GM19397 (cell line): ENCODE measurements at regions not wholly inside any gene's neighbourhood (a gene's known extent, or its start where the extent isn't known, plus 50 kb on each side); places are given as distances from the start of the nearest gene placed in this dataset.

ENCODE experiments used
- ATAC-seq: cut with Tn5 transposase; IDR thresholded peaks from one replicate; pipeline ENCODE4 v1.9.1; 2021; ENCODE audit warnings: mild to moderate bottlenecking, moderate library complexity; ENCODE audit not compliant: unreplicated experiment

DNA sequence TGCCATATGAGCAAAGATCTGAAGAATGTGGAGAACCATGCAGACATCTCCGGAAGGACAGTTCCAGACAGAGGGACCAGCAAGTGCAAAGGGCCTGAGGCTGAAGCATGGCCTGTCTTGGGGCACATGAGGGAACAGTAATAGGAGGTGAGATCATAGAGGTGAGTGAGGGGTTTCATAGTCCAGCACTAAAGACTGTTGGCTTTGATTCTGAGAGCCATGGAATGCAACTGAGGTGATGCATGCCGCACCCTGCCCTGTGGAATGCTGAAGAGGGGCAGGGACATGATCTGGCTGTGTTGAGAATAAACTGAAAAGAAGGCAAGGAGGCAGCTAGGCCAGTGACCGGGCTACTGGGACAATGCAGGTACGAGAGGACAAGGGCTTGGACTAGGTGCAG is 253.1 kb upstream of the KLF14 start:
- ATAC-seq = no peak

GRCh38 chr7:130988443-130988842 is 254.4 kb upstream of the KLF14 start:
- no peak for ATAC-seq

DNA sequence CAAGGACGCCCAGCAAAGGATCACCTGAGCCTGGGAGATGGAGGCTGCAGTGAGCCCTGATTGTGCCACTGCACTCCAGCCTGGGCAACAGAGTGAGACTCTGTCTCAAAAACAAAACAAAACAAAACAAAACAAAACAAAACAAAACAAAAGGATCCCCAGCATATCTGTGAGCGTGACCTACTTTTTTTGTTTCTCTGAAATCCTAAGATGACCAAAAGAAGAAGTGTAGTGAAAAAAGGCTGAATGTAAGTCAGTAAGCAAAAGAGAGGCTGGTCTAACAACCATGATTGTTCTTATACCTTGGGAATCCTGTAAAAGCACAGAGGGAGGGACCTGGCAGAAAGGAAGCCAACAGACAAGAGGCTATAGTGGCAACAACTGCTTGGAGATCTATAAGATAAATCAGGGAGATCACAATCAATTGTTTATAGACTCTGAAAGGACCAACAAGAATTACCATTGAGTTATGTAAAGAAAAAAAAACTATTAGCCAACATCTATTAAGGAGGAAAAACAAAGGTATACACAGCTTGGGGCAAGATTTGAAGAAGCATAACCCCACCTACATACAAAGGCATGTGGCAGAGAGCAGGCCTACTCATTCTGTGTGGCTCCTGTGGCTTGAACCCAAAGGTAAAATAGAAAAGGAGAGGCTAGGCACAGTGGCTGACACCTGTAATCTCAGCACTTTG is 255.2 kb upstream of the KLF14 start:
- ATAC-seq = no peak

DNA sequence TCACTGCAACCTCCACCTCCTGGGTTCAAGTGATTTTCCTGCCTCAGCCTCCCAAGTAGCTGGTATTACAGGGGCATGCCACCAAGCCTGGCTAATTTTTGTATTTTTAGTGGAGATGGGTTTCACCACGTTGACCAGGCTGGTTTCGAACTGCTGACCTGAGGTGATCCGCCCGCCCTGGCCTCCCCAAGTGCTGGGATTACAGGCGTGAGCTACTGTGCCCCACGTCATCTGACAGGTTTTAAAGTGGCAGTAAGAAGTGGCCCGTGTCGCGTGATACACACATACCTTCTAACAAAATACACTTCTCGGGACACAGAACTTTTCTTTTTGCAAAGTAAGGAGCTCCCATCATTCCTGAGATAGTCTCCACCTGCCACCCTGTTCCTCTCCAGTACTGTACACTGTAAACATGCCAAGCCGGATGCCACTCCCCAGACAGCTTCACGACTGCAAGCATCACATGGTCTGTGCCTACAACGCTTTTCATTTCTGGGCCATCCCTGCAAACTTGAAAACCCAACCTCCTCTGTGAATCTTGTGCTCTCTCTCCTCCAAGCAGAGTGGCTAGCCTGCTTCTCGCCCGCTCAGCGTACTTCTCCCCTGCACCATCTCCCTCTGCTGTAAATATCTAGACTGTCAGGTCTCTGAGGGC is 256.3 kb upstream of the KLF14 start:
- no peak for ATAC-seq

DNA sequence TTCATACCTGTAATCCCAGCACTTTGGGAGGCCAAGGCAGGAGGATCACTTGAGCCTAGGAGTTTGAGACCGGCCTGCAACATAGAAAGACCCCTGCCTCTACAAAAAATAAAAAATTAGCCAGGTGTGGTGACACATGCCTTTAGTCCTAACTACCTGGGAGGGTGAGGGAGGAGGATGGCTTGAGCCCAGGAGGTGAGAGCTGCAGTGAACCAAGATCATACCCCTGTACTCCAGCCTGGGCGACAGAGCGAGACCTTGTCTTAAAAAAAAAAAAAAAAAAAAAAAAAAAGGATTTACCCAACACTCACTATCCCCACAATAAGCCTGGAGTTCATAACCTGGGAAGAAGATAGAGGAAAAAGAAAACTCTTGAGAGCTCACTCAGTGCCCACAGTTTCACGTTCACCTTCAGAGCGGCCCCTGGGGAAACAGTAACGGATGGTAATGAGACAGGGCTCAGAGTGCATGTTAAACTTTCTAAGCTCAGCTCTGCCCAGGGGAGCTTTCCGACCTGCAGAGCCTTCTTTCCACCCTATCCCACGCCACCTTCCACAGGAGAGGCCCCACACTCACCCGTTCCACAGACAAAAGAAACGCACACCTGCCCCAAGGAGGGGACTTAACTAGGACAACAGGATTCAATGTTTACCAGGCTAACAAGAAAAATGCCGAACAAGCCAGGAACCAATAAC is 259.8 kb upstream of the KLF14 start:
- ATAC-seq = no peak

- ATAC-seq = no peak
These were observed 260.5 kb upstream of the KLF14 start for GRCh38 chr7:130994378-130995115.

DNA sequence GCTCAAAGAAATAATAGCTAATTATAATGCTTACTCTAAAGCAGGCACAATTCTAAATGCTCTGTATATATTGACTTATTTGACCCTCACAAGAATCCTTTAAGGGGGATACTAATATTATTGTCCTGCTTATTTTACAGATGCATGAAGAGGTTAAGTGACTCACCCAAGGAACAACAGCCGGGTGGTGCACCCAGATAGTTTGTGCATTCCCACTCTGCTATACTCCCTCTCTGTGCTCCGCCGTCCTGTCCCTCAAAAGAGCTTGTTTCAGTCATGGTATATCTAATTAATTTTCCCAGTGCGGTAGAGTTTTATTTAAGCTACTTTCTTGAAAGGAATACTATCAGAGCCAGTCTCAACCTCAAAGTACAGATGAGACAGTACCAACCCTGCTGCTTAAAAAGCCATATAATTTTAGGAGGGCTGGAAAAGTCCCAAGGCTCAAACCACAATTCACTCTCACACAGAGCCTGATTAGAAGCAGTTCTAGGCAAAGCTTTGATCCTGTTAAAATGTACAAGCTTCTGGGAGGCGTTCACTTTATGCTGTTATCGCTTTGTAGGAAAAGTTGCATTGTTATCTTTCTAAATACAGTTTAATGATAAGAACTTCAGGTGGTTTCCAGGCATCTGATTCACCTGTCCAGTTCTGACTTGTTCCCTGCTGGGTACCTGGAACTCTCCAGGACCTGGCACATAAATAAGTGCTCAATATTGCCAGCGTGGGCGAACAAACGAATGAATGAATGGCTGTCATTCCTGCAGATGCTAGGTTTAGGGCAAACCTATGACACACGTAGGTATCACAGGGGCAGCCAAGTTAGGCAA is 261.5 kb upstream of the KLF14 start:
- ATAC-seq = no peak

- ATAC-seq = no peak
These were observed 262.3 kb upstream of the KLF14 start for GRCh38 chr7:130996205-130996832.

GRCh38 chr7:130996833-130997231 is 262.8 kb upstream of the KLF14 start:
- ATAC-seq = no peak

DNA sequence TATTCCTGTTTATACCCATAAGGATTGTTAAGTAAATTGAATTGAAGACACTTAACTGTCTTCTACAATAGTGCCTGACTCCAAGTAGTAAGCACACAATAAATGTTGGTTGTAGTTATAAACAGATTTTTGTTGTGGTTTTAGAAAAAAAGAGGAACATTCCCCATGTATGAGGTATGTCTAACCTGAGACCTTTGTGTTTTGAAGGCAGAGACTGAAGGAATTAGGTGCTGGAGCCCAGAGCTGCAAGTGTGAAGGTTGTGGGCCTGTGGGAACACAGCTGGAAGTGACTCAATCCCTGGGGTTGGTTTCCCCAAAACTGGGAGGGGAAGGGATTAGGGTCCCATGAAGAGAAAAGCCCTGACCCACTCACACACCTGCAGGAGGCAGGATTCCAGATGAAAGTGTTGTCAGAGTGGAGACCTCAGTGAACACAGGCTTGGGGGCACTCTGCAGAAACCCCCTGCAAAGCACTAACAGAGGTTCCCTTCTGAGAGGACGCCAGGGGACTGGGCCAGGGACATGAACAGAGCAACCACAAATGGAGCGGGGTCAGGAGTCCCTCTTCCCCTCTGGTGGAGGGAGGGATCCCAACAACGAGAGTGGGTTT is 265.1 kb upstream of the KLF14 start:
- no peak for ATAC-seq

- no peak for ATAC-seq
These were observed 265.9 kb upstream of the KLF14 start for GRCh38 chr7:130999926-131000325.

DNA sequence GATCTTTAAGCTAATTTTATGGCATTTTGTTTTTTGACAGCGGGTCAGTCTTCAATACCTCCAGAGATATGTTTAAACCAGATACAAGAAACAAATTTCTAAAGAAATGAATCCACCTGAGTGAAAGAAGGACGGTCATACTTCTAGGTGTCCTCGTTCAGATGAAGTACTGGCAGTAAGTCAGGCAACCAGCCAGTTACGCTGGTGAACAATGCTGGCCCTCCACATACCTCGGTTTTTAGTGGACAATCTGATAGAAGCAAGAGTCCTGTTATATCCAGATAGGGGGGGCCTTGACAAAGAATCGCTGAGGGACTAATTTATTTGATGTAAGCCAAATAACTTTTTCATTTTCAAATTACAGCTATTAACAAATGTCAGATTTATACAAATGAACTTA is 266.4 kb upstream of the KLF14 start:
- no peak for ATAC-seq

DNA sequence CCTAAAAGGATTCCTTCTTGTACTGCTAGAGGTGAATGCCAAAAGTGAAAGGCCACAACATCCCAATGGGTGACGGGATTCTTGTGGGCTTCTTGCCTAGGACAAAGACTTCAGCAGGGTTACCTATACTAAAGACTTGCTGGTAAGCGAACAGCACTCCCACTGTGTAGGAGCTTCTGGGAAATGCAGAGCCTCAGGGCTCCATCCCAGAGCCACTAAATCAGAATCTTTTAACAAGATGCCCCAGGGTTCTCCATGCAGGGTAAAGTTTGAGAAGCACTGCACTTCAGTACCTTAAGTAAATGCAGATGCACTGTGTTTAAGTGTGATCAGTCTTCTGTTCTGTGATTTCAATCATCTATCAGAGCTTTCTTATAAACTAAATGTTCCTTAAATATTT is 266.9 kb upstream of the KLF14 start:
- no peak for ATAC-seq

DNA sequence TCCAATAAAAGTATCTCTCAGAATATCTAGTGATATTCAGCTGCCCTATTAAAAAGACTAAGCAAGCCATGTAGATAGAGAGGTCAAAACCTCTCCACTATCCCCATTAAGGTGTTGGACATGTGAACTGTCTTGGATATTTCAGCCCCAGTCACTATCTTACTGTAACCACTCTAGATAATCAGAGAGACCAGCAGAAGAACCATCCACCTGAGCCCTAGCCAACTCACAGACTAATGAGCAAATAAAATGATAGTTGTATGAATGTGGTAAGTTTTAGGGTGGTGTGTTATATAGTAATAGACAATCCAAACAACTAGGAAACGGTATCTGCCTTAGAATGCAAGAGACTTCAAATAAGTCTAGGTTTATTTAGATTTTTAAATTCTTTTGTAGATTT is 268.6 kb upstream of the KLF14 start:
- ATAC-seq = no peak

DNA sequence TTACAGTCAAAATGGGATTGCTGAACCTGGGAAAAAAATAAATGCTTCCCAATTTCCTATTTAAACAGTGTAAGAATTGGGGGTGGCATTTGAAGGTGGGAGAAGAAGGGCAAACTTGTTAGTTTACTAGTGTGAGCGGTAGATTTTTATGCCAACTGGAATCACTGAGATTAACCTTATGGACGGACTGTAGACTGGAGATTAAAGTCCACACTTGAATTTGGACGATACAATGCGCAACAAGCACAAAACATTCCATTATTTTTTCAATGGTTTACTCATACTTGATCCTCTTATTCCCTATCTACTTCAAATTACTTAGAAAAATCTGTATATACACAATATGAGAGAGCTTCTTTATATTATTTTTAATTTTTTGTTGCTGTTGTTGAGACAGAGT is 269.6 kb upstream of the KLF14 start:
- ATAC-seq = no peak

GRCh38 chr7:131004371-131004770 is 270.4 kb upstream of the KLF14 start:
- ATAC-seq = no peak

DNA sequence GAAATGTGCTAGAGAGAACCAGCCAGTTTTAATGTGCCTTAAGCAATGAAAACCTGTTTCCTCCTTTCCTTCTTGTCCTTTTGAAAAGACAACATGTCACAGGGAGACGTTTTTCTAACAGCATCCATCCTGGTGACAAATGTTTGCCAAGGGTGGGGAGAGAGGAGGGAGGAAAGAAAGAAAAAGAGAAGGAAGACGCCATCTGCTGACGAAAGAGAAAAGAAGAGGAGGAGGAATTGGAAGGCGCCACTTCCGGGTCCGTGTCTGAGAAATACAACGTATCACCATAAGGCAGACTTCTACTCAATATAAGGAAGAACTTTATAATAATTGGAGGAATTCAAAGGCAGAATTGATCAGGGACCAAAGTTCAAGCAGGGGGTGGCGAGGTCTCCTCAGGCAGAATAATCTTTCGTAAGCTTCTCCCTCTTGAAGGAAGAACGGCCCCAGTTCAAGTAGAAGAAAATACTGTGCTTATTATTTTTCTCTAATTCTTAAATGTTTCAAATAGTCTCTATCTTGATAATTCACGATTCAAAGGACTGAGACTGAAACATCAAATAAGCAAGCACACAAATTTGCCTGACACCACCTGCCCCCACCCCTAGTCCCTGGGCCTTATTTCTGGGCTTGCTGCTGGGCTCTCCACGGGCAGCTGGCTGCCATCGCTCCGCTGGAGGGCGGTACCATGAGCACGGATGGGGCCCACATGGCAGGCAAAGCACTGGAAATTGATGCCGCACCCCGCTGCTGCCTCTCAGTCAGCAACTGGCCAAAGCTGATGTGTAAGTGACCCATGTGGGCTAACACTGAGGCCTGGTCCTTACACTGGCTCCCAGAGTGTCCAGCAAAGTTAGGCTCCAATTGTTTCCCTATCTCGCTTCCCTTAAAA is 273.7 kb upstream of the KLF14 start:
- ATAC-seq = peak; percentile 52

DNA sequence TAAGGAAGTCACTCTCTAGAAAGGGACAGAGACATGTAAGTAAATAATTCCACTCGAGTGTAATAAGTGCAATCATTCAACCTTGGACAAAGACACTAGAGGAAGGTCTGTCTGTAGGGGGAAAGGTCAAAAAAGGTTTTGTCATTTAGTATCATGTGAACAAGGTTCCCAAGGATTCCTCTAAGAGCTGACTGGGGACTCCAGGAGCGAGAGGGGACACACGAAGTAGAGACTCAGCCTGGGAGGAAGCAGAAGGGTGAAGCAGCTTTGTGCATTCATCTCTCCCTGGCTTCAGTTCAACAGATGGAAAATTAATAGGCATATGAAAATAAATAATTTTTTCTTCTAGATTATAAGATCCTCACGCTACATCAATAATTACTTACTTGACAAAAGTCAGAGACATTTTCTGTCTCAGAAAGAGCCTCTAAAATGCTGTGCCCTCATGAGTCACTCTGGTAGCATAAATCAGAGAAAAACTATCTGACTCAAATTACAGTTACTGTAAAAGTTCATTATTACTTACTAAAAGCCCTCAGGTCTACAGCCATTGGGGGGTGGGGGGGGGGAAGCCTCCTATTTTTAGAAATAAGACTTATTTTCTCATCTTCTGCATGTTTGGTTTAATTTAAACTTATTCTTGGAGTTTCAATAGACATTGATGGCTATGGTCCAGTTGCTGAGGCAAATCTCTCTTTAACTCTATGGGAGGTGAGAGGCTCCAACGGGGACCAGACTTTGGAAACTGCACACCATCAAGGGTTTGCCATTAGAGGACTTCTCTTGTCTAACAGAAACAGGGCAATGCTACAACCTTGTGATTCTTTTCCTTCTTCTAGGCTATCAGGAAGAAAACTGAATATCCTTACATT is 275.1 kb upstream of the KLF14 start:
- no peak for ATAC-seq
